ENCODE measurements at regions not wholly inside any gene's neighbourhood (a gene's known extent, or its start where the extent isn't known, plus 50 kb on each side); places are given as distances from the start of the nearest gene placed in this dataset.

DNA sequence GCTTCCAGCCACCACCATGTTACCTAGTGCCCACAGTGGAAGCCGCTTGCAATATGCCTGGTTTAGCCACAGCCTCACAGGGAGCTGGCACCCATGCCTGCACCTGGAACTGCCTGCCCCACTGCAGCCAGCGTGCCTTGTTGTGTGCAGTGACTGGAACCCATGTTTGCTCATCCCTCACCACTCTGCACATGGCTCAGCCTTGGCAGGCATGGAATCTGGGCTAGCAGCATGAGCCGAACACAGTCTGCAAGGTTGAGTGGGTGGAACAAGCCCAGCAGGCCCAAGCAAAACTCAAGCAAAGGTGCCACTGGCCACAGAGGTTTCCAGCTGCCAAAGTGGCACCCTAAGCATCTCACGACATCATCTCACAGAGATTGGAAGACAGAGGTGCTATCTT is 269.5 kb downstream of the PCDH20 start:
- ATAC-seq (replicated peaks in 1 of 2) (no peak), DNase-seq (no peak)
- Mint-ChIP-seq H3K36me3 (ENCODE audit: insufficient read depth in 2 of 2) (no peaks in the 10 kb centered on the region), H3K4me1 (ENCODE audit: low read depth) (no peaks in the 10 kb centered on the region), H3K4me3 (no peak overlapping the region), H3K9me3 (peaks cover 9 to 18% of the 10 kb centered on the region in 2 donors), H3K27me3 (ENCODE audit: low read depth) (no peaks in the 10 kb centered on the region), H3K27ac (no peak overlapping the region)

DNA sequence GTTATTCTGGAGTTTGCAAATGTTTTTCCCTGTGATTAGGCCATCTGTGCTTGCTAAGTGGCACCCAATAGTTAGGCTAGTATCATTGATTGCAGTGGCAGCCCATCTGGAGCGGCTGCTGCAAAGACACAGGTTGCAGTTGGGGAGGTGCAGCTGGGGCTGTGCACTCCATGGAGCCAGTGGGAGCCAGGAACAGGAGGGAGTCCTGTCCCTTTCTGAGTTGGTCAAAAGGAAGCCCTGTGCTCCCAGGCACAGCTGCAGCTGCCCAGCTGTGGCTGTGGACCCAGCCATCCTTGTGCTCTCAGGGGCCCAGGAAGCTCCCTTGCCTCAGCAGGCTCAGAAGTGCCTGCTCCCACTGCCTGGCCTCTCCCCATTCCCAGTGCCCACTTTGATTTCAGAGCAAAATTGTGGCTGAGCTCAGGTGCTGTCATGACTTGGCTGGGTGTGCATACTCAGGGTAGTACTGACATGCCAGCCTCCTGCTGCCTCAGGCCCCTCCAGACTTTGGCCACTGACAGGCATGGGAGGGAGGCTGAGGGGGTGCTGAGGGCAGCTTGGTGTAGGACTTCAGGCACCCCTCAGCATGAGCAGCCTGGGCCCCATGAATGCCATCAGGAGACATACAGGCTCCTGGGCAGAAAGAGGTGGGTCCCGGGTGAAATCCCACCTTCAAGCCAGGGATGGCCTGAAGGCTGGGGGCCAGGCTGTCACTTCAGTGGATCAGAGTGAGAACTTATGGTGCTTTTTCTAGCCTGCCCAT is 270.6 kb downstream of the PCDH20 start:
- no peak for ATAC-seq (replicated peaks in 1 of 2)
- Mint-ChIP-seq H3K4me3 (no peak overlapping the region), H3K27ac (no peak overlapping the region), H3K4me1 (ENCODE audit: low read depth) (no peaks in the 10 kb centered on the region), H3K9me3 (peaks cover 9 to 18% of the 10 kb centered on the region in 2 donors), H3K36me3 (ENCODE audit: insufficient read depth in 2 of 2) (no peaks in the 10 kb centered on the region), H3K27me3 (ENCODE audit: low read depth) (no peaks in the 10 kb centered on the region)
- DNase-seq = no peak

DNA sequence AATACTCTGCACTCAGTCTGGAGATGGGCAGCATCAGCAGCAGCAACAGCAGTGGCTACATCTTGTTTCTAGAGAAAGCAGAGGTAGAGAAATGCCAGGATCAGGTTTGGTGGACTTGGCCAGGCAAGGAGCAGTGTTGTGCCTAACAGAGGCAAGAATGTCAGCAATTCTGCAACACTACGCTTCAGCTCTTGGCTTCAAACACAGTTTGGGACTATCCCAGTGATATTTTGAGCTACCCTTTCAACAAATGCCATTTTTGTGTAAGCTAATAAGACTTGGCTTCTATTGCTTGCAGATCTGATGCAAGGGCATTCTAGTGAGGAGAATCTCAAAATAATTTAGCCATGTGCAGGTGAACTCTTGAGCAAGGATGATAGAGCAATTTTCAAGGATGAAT is 271.3 kb downstream of the PCDH20 start:
- Mint-ChIP-seq H3K27ac (no peak overlapping the region), H3K4me3 (no peak overlapping the region), H3K9me3 (peaks cover 9 to 18% of the 10 kb centered on the region in 2 donors), H3K36me3 (ENCODE audit: insufficient read depth in 2 of 2) (no peaks in the 10 kb centered on the region), H3K27me3 (ENCODE audit: low read depth) (no peaks in the 10 kb centered on the region), H3K4me1 (ENCODE audit: low read depth) (no peaks in the 10 kb centered on the region)
- ATAC-seq (replicated peaks in 1 of 2) (no peak), DNase-seq (no peak)

DNA sequence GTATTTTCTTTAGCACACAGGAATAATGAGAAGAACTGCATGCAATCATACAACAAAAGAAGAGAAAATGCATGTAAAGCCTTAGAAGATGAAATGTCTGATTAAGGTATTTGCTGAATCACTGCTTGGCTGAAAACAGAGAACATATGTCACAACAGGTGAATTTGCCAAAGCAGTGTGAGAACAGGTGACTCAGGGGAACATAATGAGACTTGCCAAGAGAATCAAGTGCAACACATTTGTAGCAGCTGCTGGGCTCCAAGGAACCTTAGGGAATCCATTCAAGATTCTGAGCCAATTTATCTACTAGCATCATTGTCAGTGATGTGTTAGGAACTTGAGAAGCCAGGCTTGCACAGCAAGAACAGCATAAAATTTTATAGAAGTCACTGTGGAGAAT is 273.1 kb downstream of the PCDH20 start:
- H3K36me3 Mint-ChIP-seq (ENCODE audit: insufficient read depth in 2 of 2) = no peaks in the 10 kb centered on the region
- H3K27me3 Mint-ChIP-seq (ENCODE audit: low read depth) = no peaks in the 10 kb centered on the region
- no peak overlapping the region for H3K4me3 Mint-ChIP-seq
- no peak overlapping the region for H3K27ac Mint-ChIP-seq
- ATAC-seq (replicated peaks in 1 of 2) (no peak), DNase-seq (no peak)
- peaks cover 9 to 18% of the 10 kb centered on the region in 2 donors for H3K9me3 Mint-ChIP-seq
- no peaks in the 10 kb centered on the region for H3K4me1 Mint-ChIP-seq (ENCODE audit: low read depth)

DNA sequence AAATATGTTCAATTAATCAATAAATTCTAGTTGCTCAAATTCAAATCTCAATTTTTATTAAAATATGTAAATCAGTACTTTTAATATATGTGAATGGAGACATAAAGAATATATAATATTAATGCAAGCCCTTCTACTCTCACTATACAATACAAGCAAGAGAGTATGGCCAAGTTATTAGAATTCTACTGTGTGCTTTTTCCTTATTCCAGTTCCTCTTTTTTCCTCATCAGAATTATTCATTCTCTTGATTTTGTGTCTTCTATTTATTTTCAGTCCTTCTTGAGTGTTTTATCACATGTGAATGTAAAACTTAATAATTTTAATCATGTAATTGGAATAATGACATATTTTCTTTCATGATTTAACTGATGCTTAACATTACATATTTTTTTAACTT is 276.8 kb downstream of the PCDH20 start:
- peaks cover 10 to 17% of the 10 kb centered on the region in 2 donors for H3K9me3 Mint-ChIP-seq
- H3K4me1 Mint-ChIP-seq (ENCODE audit: low read depth) = no peaks in the 10 kb centered on the region
- ATAC-seq (replicated peaks in 1 of 2) (no peak), DNase-seq (no peak)
- no peak overlapping the region for H3K4me3 Mint-ChIP-seq
- H3K36me3 Mint-ChIP-seq (ENCODE audit: insufficient read depth in 2 of 2) = no peaks in the 10 kb centered on the region
- no peak overlapping the region for H3K27ac Mint-ChIP-seq
- no peaks in the 10 kb centered on the region for H3K27me3 Mint-ChIP-seq (ENCODE audit: low read depth)

DNA sequence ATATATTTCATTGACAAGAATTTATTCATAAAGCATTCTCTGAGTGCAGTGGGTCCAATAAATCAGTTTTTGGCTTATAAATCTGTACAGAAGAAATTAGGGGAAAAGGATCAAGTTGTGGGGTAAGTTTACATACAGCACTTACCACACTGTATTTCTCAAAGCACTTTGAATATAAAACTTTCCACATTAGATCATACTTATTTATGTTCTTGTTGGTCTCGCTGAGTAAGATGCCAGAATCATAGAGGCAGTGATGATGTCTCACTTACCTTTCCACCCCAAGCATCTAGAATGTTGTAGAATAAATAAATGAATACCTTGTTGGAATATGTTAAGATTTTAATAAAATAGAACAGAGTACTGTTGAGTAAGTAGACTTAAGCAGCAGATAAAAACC is 279.1 kb downstream of the PCDH20 start:
- Mint-ChIP-seq H3K4me1 (ENCODE audit: low read depth) (no peaks in the 10 kb centered on the region), H3K36me3 (ENCODE audit: insufficient read depth in 2 of 2) (no peaks in the 10 kb centered on the region), H3K4me3 (no peak overlapping the region), H3K27ac (no peak overlapping the region), H3K27me3 (ENCODE audit: low read depth) (no peaks in the 10 kb centered on the region), H3K9me3 (peaks cover 4% of the 10 kb centered on the region in 2 donors)
- no peak for ATAC-seq (replicated peaks in 1 of 2)
- no peak for DNase-seq

DNA sequence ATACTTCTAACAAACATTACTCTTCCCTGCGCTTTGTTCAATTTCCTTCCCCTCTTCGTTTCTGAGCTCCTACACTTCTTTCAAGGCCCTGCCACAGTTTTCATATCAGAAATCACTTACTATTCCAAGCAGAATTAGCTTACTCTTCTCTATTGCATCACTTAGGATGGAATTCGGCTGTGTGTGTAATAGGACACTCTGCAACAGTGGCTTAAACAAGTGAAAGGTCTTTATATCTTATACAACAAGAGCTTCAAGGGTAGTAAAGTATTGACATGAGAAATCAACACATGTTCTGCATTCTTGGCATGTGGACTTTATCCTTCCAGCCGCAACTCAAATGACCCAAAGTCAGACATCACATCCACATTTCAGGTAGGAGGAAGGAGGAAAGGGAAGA is 279.6 kb downstream of the PCDH20 start:
- no peak for DNase-seq
- no peak overlapping the region for H3K4me3 Mint-ChIP-seq
- no peak for ATAC-seq (replicated peaks in 1 of 2)
- H3K27me3 Mint-ChIP-seq (ENCODE audit: low read depth) = no peaks in the 10 kb centered on the region
- peaks cover 3 to 7% of the 10 kb centered on the region in 2 donors for H3K9me3 Mint-ChIP-seq
- no peaks in the 10 kb centered on the region for H3K4me1 Mint-ChIP-seq (ENCODE audit: low read depth)
- no peaks in the 10 kb centered on the region for H3K36me3 Mint-ChIP-seq (ENCODE audit: insufficient read depth in 2 of 2)
- no peak overlapping the region for H3K27ac Mint-ChIP-seq

DNA sequence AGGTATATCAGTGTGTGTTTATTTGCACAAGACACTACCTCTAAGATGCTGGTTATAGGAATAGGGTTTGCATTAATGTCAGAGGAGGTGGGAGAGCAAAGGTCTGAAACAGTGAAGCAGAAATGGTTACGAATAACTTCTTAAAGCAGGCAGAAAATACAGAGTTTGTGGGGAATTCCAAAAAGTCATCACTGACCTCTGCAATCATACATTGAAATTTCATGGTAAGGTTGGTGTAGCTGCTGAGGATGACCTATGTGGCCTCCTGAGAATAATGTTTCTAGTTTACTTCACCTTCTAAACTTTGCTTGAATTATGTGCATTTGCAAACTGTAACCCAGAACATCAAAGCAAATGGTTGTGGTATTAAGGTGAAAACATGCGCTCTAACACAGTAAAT is 280.1 kb downstream of the PCDH20 start:
- ATAC-seq (replicated peaks in 1 of 2) = no peak
- H3K36me3 Mint-ChIP-seq (ENCODE audit: insufficient read depth in 2 of 2) = no peaks in the 10 kb centered on the region
- no peak for DNase-seq
- H3K27ac Mint-ChIP-seq = no peak overlapping the region
- H3K27me3 Mint-ChIP-seq (ENCODE audit: low read depth) = no peaks in the 10 kb centered on the region
- H3K9me3 Mint-ChIP-seq = peaks cover 3 to 8% of the 10 kb centered on the region in 2 donors
- no peaks in the 10 kb centered on the region for H3K4me1 Mint-ChIP-seq (ENCODE audit: low read depth)
- no peak overlapping the region for H3K4me3 Mint-ChIP-seq

DNA sequence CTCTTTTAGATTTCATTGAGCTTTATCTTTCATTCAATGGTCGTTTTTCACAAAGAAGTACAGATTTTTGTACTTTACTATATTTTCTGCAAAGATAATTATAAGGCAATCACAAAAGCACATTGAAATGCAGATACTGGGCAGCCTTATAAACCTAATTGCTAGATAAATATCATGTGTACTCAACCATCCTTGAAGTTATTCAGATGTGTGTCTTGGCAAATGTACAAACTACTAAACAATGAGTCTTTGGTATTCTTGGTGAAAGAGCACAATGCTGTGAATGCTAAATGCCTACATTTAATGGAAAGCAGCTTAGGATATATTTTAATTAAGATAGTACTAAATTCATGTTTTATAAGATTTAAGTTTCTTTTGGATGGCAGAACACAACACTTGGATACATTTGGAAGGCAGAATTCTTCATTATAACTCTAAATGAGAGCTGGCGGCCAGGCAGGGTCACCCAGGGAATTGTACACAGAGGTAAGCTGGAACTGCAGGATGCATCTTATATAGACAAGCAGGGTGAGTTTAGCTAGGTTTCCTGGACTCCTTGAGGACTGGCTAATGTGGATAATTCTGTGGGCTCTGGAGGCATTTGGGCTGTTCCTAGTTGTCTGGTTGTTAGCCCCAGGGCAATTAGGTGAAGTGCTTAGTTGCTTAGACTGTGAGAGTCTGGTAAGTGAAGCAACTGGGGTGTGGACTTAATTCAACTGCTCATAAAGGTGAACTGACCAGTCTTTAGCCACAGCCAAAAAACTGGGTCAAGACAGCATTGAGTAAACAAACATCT is 286.6 kb downstream of the PCDH20 start:
- no peaks in the 10 kb centered on the region for H3K27me3 Mint-ChIP-seq (ENCODE audit: low read depth)
- H3K4me3 Mint-ChIP-seq = no peak overlapping the region
- no peak for ATAC-seq (replicated peaks in 1 of 2)
- H3K36me3 Mint-ChIP-seq (ENCODE audit: insufficient read depth in 2 of 2) = no peaks in the 10 kb centered on the region
- no peak for DNase-seq
- no peak overlapping the region for H3K27ac Mint-ChIP-seq
- peaks cover 4% of the 10 kb centered on the region in 2 donors for H3K9me3 Mint-ChIP-seq
- no peaks in the 10 kb centered on the region for H3K4me1 Mint-ChIP-seq (ENCODE audit: low read depth)

DNA sequence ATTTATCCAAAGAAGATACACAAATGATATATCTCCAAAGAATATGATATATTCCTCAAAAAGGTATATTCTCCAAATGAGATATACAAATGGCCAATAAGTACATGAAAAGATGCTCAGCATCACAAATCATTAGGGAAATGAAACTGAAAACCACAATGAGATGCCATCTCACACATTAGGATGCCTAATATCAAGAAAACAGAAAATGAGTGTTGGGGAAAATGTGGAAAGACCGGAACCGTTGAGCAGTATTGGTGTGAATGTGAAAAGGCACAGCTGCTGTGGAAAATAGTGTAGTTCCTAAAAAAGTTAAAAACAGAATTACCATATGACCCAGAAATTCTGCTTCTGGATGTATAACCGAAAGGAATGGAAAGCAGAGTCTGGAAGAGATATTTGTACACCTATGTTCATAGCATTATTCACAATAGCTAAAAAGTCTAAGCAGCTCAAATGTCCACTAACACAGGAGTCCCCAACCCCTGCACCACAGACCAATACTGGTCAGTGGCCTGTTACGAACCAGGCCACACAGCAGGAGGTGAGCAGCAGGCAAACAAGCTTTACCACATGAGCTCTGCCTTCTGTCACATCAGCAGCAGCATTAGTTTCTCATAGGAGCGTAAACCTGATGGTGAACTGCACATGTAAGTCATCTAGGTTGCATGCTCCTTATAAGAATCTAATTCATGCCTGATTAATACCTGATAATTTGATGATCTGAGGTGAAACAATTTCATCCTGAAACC is 291.9 kb downstream of the PCDH20 start:
- no peak overlapping the region for H3K27ac Mint-ChIP-seq
- DNase-seq (no peak), ATAC-seq (replicated peaks in 1 of 2) (no peak)
- H3K27me3 Mint-ChIP-seq (ENCODE audit: low read depth) = no peaks in the 10 kb centered on the region
- no peaks in the 10 kb centered on the region for H3K4me1 Mint-ChIP-seq (ENCODE audit: low read depth)
- H3K36me3 Mint-ChIP-seq (ENCODE audit: insufficient read depth in 2 of 2) = no peaks in the 10 kb centered on the region
- no peak overlapping the region for H3K4me3 Mint-ChIP-seq
- H3K9me3 Mint-ChIP-seq = peaks cover 0 to 4% of the 10 kb centered on the region in 2 donors

DNA sequence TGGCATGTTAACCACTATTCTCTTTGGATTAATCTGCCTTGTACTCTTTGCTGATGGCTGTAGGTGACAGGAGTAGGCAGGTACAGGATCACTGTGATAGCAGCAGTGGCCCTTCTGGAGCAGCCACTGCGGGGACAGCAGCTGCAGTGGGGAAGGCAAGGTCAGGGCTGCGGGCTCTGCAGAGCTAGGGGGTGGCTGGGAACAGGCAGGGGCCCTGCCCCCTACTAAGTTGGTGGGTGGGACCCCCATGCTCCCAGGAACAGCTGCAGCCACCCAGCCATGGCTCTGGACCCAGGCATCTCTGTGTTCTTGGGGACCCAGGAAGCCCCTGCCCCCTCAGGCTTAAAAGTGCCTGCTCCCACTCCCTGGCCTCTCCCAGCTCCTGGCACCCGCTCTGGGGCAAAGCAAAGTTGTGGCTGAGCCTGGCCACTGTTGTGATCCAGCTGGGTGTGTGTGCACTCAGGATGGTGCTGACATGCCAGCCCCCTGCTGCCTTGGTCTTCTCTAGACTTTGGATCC is 302.4 kb downstream of the PCDH20 start:
- DNase-seq (no peak), ATAC-seq (replicated peaks in 1 of 2) (no peak)
- peaks cover 6 to 8% of the 10 kb centered on the region in 2 donors for H3K9me3 Mint-ChIP-seq
- no peaks in the 10 kb centered on the region for H3K36me3 Mint-ChIP-seq (ENCODE audit: insufficient read depth in 2 of 2)
- no peaks in the 10 kb centered on the region for H3K27me3 Mint-ChIP-seq (ENCODE audit: low read depth)
- H3K4me1 Mint-ChIP-seq (ENCODE audit: low read depth) = no peaks in the 10 kb centered on the region
- no peak overlapping the region for H3K4me3 Mint-ChIP-seq
- no peak overlapping the region for H3K27ac Mint-ChIP-seq

DNA sequence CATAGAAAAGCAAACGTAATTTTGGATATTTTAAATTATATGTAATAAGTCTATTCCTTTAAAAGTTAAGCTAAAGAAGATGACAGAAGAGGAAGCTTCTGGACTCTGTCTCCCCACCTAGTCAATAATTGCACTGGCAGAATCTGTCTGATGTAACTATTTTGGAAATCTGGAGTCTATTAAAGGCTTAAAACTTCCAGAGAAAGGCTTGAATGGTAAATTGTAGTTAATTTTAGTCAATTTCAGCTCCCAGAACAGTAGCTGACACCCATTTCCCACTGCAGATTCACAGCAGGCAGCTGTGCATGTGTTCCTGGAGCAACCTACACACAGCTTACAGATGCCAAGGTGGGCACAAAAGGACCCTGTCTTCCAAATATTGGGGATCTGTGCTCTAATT is 304.1 kb downstream of the PCDH20 start:
- DNase-seq (no peak), ATAC-seq (replicated peaks in 1 of 2) (no peak)
- H3K4me3 Mint-ChIP-seq = no peak overlapping the region
- H3K9me3 Mint-ChIP-seq = peaks cover 8 to 9% of the 10 kb centered on the region in 2 donors
- no peak overlapping the region for H3K27ac Mint-ChIP-seq
- H3K4me1 Mint-ChIP-seq (ENCODE audit: low read depth) = no peaks in the 10 kb centered on the region
- H3K36me3 Mint-ChIP-seq (ENCODE audit: insufficient read depth in 2 of 2) = no peaks in the 10 kb centered on the region
- H3K27me3 Mint-ChIP-seq (ENCODE audit: low read depth) = no peaks in the 10 kb centered on the region

DNA sequence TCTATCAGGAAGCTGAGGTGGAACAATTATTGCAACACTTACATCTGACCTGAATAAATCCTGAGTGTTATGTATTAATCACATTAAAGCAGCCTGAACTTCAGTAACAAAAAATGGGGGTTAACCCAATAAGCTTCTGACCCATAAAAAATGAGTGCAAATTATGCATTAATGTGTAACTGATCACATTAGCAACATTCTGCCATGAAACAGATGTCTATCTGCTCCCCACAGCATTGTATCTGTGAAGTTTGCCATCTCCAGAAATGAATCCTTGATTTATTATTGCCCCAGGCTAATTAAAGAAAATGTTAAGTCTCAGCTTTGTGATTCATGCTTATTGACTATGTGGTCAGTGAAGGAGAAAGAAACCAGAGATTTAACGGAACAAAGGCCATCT is 304.9 kb downstream of the PCDH20 start:
- Mint-ChIP-seq H3K27ac (no peak overlapping the region), H3K9me3 (peaks cover 8% of the 10 kb centered on the region in 2 donors), H3K36me3 (ENCODE audit: insufficient read depth in 2 of 2) (no peaks in the 10 kb centered on the region), H3K27me3 (ENCODE audit: low read depth) (no peaks in the 10 kb centered on the region), H3K4me3 (no peak overlapping the region), H3K4me1 (ENCODE audit: low read depth) (no peaks in the 10 kb centered on the region)
- ATAC-seq (replicated peaks in 1 of 2) (no peak), DNase-seq (no peak)
